Stimulated activated CD4-positive, alpha-beta T cell treated with anti-CD3 and anti-CD28 coated beads, Interleukin-2, amount 100 ng/mL, for 4 hours (primary cell): ENCODE measurements at regions not wholly inside any gene's neighbourhood (a gene's known extent, or its start where the extent isn't known, plus 50 kb on each side); places are given as distances from the start of the nearest gene placed in this dataset.

Experiments
- DNase-seq: peaks from one replicate; pipeline ENCODE4 v3.0.0-alpha.2; 2020; ENCODE audit warnings: low read depth

DNA sequence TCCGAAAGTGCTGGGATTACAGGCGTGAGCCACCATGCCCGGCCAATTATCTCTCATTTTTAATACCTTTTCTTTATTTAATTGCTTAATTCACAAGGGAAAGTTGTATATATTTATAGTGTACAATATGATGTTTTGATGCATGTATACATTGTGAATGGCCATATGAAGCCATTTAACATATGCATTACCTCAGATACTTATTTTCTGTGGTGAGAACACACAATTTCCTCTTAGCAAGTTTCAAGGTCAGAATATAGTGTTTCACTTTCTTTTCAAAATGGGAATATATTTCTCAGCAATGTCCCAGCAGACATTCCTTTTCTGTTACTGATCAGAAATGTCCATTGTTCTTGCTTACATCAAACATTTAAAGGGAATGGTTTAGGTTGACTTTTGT is 1596.3 kb downstream of the MAT2B start:
- DNase-seq: no peak

DNA sequence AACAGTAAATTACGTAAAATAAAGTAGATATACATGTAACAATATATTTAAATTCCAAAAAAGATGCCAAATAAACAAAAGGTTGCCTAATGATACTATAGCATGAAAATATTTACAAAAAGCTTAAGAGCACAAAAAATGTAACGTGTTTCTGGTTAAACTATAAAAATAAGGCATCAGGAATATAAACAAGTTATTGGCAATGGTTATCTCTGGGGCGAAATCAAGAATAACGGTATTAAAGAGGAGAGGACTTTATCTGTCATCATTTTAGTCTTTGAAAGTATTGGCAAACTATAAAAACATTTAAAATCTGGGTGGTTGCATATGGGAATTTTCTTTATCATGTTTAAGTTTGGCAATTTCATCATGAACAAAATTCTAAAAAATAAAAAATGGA is 1599.2 kb downstream of the MAT2B start:
- DNase-seq: no peak

DNA sequence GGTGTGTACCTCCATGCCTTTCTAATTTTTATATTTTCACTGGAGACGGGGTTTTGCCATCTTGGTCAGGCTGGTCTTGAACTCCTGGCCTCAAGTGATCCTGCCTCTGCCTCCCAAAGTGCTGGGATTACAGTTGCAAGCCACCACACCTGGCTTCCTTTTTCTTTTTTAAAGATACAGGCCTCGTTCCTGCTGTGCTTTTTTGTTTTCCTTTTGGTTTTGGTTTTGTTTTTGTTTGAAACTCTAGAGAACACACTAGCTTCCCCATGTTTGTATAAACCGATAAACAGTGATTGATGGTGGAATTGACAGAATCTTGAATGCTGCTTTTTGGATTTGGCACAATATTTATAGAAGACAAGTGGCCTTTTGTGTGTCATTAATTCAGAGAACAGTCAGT is 1603.4 kb downstream of the MAT2B start:
- DNase-seq: no peak

DNA sequence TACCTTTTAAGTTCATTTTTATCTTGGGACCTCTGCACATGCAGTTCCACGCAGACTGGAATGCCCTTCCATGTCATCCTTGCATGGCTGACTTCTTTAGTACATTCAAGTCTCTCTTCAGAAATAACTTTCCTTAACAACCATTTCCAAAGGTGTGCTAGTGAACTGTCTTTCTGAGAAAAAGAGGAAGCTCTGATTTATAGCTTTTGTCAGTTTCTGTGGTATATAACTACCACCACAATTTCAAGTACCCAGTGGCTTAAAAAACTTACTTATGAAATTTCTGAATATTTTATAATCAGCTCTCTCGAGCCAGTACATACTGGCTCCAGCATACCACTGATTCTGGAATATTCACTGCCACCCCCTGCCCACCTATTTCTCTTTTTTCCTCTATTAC is 1613.8 kb downstream of the MAT2B start:
- no peak for DNase-seq

DNA sequence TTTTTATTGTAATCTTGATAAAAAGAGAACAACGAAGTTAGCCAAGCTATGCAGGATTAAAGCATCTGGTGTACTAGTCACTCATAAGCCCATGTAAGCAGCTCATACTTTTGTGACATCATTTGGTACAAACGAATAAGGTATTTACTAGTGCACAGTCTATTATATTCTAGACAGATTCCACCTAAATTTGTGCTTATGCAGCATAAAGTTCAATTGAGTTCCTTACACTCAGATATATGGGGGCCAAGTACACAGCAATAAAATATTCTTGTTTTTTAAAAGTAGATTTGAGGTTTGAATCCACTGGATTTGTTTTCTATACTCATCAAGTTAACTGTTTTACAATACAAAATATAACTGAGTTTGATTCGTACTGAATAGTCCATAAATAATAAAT is 1621.2 kb downstream of the MAT2B start:
- no peak for DNase-seq

DNA sequence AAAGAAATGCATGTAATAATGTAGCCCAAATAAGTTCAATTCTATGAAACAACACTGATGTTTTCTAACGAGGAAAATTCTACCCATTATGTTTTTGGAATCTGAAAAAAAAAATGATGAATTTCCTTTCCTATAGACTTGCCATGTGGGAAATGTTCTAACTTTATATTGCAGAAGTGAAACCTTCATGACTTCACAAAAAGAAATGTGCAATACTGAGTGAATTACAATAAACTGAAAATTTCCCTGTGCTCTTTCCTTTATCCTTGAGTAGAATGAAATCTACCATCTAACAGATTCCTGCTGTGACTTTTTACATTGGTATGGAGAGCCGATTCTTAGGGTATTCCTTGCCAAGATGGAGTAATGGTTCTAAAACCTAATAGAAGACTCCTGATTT is 1622.5 kb downstream of the MAT2B start:
- no peak for DNase-seq

DNA sequence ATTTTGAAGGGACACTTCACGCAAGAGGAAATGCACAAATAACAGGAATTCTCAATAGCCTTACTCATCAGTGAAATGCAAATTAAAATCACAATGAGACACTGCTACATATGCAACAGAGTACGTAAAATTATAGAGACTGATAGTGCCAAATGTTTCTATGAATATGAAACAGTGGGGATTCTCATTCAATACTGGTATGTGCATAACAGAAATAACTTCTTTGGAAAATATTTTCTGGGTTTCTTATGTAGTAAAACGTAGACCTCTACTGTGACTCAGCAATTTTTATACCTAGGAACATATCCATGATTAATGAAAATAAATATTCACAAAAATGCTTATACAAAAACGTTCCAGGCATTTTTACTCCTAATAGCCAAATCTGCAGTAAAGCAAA is 1625.2 kb downstream of the MAT2B start:
- no peak for DNase-seq

DNA sequence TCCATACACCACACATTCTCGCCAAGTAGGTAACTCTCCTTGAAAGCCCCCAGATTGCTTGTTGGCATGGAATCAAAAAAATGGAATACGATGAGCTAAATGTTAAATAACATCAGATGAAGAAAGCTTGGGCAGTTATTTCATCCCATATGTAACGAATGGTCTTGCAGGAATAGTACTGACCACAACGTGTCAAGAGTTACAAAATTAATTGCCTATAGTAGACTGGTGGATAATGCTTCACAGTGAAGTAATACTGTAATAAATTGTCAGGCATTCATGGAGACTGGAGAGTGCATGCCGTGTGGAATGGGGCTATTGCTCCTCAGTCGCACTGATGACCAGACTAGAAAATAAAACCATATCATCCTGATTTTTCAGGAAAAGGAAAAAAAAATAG is 1628.7 kb downstream of the MAT2B start:
- DNase-seq: no peak

DNA sequence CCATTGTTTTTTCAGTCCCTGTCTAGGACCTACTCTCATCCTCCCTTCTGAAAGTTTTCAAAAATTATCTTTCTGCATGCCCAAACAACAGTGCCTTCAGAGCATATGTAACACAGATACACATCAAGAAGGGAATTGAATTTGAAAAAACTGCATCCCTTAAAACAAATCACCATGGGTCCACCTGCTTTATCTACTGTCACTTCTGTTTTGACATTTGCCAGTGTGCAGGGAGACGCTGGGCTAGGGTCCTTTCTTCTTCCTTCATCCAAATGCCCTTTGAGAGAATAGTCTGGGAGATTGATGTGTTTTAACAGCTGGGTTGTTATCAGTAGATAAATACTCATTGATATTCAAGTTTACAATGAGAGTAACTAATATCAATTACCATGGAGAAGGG is 1630.1 kb downstream of the MAT2B start:
- no peak for DNase-seq

DNA sequence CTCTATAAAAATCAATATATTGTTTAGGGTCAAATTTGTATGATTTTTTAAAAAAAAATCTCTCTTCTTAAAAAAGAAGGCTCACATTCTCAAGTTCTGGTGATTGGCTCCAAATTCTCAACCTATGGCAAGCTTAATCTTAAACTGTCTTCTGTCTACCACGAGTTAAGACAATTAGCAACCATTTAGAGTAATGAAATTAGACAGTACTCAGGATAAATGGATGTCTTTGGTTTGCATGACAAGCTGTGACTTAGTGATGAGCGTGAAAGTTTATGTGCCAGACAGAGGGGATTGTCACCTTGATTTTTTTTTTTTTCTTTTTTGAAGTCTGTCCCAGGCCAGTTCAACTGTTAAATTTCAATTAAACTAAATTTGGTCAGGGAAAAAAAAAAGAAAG is 1632.3 kb downstream of the MAT2B start:
- no peak for DNase-seq

DNA sequence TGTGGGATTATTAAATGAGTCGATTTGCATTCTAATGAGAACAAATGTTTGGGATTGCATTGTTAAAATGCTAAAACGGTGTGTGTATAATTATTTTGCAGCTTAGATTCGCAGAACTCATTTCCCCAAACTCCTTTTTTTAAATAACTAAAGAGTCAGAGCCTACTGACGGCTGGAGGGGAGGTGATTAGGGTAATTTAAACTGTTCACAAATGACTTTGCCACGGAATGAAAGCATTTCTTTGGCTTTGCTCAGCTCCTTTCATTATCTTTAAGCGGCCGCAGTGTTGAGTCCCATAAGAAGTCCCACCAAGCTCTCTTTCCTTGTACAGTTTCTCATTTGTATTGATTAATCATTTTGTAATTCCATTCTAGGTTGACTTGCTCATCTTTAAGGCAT is 1632.8 kb downstream of the MAT2B start:
- DNase-seq: no peak

DNA sequence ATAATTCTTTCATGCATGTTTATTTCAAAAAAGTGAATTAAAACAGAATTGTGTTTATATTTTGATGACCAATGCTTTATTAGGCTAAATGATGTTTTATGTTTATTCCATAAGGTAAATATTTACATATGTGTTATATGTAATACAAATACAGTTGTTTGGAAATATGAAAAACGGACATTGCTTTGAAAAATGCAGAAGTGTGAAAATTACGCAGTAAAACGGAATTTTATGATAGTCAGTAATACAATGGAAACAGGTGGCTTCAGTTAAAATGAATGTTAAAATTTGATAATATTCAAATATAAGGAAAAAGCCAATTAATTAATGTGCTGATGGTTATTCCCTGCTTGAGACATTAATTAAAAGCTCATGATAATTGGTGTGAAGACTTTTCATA is 1633.8 kb downstream of the MAT2B start:
- no peak for DNase-seq

DNA sequence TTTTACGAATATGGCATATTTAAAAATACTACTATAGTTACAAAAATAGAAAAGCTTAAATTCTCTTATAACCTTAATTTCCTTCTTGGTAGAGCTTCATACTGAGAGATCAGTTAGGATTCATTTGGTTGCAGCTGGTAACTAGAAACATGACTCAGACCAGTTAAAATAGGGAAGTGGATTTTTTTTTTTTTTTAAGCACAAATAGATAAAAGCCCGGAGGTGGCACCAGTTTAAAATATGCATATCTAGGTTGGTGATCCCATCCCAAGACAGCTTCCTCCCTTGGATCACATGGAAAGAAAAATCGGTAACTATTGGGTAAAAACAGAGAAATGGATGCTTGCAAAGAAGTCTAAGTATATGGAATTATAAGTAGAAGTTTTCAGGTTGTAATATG is 1634.3 kb downstream of the MAT2B start:
- DNase-seq: no peak

DNA sequence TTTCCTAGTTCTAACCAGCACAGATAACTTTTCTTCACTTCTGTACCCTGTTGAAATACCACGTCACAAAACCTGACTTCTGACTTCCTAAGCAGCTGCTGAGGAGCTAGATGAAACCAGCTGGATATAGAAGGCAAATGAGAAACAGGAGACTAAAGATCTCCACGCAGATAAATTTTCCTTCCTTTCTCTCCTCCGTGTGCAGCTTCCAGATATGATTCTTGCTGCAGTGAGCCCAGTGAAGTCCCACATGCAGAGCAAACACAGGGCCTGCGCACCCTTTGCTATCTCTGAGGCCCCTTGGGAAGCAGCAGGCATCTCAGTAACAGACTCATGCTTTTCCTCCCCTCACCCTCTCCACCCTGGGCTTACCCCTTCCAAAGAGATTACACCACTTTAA is 1638.3 kb downstream of the MAT2B start:
- DNase-seq: no peak

DNA sequence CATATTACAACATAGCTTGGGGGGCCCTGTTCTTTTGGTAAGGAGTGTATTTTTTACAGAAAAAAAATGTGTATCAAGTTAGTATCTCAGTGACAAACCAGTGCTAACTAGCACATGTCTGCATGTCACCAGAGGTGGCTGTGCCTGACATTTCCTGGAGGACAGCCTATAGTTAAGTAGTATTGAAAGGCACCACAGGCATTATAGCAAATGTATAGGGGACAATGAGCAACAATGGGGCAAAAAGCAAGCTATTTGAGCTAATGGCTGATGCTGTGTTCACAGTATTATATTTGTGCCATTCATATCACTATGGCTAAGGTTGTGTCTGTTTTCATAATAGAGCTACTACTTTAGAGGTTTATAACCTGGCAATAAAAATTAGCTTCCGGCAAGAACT is 1644.0 kb downstream of the MAT2B start:
- no peak for DNase-seq

DNA sequence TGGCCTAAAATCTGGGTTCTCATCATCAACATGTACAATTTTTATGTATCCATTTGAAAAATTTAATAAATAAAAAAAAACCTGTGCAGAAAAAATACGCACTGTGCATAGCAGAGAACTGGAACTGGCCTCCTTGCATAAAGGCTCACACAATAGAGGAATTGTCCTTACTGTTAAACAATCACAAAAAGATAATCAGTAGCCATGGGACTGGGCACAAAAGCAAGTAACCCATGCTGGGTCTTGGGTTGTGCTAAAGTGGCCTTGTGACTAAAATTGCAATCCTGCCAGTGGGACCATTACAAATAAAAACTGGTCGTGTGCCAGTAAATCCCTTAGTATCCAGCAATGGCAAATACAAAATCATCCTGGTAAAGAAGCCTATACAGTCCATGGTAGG is 1646.6 kb downstream of the MAT2B start:
- no peak for DNase-seq

DNA sequence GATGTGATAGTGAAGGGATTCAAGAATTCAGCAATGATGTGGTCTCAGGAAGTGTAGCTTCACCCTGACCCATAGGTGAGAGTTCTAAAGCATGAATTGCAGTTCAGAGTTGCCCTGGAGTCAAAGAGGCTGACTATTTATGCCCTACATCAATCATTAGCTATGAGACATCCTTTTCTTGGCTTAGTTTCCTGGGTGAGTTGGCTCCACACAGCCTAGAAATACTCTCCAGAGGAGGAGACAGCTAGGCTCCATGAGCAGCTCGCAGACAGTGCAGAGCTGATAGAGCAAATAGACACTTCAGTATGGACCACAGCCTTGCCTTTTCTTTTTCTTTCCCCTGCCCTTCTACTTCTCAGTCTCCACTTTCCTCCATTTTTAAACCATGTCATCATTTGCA is 1651.8 kb downstream of the MAT2B start:
- DNase-seq: no peak

DNA sequence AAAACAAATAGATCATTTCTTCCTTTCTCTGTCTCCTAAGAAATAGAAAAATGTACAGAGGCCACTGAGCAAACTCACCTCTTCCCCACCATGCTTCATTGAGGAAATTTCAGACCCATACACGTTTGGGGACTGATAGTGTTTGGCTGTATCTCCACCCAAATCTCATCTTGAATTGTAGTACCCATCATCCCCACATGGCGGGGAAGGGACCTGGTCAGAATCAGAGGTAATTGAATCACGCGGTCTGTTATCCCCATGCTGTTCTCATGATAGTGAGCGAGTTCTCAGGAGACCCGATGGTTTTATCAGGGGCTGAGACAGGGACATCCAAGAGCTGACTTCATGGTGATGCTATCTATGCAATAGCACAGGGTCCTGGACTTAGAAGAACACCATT is 1655.8 kb downstream of the MAT2B start:
- no peak for DNase-seq

DNA sequence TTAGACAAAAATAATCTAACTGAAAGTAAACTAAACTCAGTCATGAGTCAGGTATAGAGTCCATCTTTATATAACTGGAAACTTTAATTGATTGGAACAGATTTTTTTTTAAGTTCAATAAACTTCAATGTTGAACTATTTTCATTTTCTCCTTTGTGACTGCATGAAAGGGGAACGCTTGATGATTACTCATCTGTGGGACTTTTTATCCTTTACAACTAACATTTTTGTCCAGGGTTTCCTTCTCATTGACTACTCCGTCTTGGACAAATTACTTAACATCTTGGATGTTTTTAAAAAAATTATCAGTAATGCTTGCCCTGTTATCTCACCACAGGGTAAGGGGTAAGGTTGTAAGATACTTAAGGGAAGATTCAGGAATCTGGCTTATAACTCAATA is 1658.4 kb downstream of the MAT2B start:
- no peak for DNase-seq

DNA sequence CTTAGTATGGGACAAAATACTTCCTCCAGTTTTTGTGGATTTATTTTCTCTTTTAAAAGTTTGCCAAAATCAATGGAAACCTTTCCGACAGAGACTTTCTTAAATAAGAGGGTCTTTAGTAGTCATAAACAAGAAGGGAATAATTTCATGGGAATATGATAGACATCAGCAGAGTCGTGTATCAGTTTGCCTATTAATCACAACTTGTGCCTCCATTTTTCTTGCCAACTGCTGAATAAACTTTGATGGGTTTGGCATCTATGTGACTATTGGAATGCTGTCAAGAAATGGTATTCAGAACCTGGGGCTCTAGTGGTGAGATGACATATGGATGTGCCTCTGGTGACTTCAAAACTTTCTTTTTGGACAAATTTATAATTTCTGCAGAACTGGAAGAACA is 1668.2 kb downstream of the MAT2B start:
- no peak for DNase-seq

DNA sequence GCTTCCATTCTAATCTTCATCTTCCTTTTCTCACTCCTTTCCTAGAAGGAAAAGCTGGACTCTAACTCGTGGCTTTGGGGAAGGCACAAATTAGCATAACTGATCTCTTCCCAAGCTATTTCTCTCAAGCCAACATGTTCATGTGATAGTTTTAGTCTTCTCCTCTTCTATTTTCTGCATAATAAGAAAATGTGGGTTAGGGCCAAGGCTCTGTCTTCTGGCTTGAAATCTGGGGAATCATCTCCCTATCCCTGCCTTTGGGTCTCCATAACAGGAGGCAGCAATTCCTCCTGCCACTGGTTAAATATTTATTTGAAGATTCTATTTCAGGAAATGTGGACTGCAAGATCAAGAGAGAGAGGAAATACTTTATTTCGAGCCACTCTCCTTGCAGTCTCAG is 1669.6 kb downstream of the MAT2B start:
- no peak for DNase-seq

DNA sequence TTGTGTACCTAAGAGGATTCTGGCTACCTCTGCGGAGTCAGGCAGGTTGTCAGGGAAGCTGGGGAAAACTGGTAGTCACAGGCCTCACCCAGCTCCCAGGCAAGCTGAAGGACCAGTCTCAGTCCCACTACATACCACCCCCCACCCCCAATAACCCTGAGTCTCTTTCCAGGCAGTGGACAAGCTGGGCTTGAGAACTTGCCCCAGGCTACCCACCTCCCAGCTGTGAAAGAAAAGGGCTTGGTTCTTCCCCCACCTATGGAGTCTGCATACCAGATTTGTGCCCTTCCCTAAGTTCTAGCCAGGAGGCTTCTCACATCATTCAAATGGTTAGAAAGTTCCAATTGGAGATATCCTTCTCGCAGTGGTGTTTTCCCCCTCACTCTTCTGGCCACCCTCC is 1678.8 kb downstream of the MAT2B start:
- DNase-seq: no peak

DNA sequence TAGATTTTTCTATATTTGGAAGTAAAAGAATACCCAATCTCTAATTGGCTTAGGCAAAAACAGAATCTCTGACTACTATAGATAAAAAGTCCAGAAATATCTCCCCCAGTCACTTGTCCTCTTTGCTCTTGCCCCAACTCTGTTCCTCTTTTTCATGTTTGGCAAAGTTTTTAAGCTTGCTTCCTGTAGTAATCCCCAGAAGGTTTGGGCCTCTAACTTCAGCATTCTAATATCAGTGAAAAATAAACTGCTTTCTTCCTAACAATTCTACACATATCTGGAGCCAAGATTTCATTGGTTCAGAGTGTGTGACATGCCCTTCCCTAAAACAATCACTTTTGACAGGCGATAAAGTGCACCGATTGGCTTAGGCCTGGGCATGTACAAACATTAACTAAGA is 1680.3 kb downstream of the MAT2B start:
- no peak for DNase-seq

DNA sequence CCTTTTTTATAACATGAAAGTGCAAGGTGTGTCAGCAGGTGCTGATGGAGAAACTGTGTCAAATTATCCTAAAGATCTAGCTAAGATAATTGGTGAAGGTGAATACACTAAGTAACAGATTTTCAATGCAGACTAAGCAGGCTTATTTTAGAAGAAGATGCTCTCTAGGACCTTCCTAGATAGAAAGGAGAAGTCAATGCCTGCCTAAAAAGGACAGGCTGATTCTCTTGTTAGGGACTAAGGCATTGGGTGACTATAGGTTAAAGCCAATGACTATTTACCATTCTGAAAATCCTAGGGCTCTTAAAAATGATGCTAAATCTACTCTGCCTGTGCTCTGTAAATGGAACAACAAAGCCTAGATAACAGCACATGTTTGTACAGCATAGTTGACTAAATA is 1682.4 kb downstream of the MAT2B start:
- no peak for DNase-seq

DNA sequence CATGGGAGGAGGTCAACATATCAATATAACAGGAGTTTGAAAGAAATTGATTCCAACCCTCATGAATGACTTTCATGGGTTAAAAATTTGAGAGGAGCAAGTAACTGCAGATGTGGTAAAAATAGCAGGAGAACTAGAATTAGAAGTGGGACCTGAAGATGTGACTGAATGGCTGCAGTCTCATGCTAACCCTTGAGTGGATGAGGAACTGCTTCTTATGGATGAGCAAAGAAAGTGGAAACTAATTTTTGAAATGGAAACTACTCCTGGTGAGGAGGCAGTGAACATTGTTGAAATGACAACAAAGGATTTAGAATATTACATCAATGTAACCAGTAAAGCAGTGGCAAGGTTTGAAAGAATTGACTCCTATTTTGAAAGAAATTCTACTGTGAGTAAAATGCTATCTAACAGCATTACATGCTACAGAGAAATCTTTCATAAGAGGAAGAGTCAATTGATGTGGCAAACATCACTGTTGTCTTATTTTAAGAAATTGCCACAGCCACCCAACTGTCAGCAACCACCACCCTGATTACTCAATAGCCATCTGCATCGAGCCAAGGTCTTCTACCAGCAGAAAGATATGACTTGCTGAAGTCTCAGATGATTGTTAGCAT is 1683.2 kb downstream of the MAT2B start:
- no peak for DNase-seq
